UCSD-AML1 (cell line): ENCODE measurements at regions not wholly inside any gene's neighbourhood (a gene's known extent, or its start where the extent isn't known, plus 50 kb on each side); places are given as distances from the start of the nearest gene placed in this dataset.

Experiments used
- DNase-seq: peaks from one replicate; lab custom pipeline; 2025; ENCODE audit not compliant: unreplicated experiment; lab: John Stamatoyannopoulos, UW

GRCh38 chr5:4363045-4363444 is 767.4 kb downstream of the IRX1 start:
- DNase-seq, result no peak

GRCh38 chr5:4366628-4367027 is 771.0 kb downstream of the IRX1 start:
- DNase-seq, result no peak

GRCh38 chr5:4370218-4370617 is 769.9 kb upstream of the ADAMTS16 start:
- DNase-seq, result no peak

- DNase-seq, result no peak
Observed at GRCh38 chr5:4372481-4372880, 767.6 kb upstream of the ADAMTS16 start.

- no peak for DNase-seq
Observed at GRCh38 chr5:4373051-4373820, 766.9 kb upstream of the ADAMTS16 start.

- DNase-seq, result no peak
Observed at GRCh38 chr5:4374866-4375265, 765.3 kb upstream of the ADAMTS16 start.

- DNase-seq, result peak; percentile 12
Observed at GRCh38 chr5:4375640-4376039, 764.5 kb upstream of the ADAMTS16 start.

GRCh38 chr5:4383102-4383501 is 757.0 kb upstream of the ADAMTS16 start:
- no peak for DNase-seq

GRCh38 chr5:4383518-4384198 is 756.5 kb upstream of the ADAMTS16 start:
- DNase-seq, result no peak

GRCh38 chr5:4384649-4385048 is 755.5 kb upstream of the ADAMTS16 start:
- DNase-seq, result no peak

GRCh38 chr5:4386152-4386551 is 754.0 kb upstream of the ADAMTS16 start:
- no peak for DNase-seq

- no peak for DNase-seq
Observed at GRCh38 chr5:4387290-4387689, 752.8 kb upstream of the ADAMTS16 start.

- no peak for DNase-seq
Observed at GRCh38 chr5:4395752-4396151, 744.4 kb upstream of the ADAMTS16 start.

GRCh38 chr5:4405614-4406219 is 734.4 kb upstream of the ADAMTS16 start:
- DNase-seq, result no peak

- DNase-seq, result no peak
Observed at GRCh38 chr5:4410151-4410550, 730.0 kb upstream of the ADAMTS16 start.

- no peak for DNase-seq
Observed at GRCh38 chr5:4411664-4412063, 728.5 kb upstream of the ADAMTS16 start.

GRCh38 chr5:4413996-4414395 is 726.1 kb upstream of the ADAMTS16 start:
- no peak for DNase-seq

GRCh38 chr5:4418084-4418483 is 722.0 kb upstream of the ADAMTS16 start:
- no peak for DNase-seq

- DNase-seq, result no peak
Observed at GRCh38 chr5:4419281-4419680, 720.8 kb upstream of the ADAMTS16 start.

- DNase-seq, result no peak
Observed at GRCh38 chr5:4420177-4420576, 720.0 kb upstream of the ADAMTS16 start.

GRCh38 chr5:4420681-4421080 is 719.4 kb upstream of the ADAMTS16 start:
- DNase-seq, result no peak

- no peak for DNase-seq
Observed at GRCh38 chr5:4422247-4422646, 717.9 kb upstream of the ADAMTS16 start.
